K562 (cell line): ENCODE measurements at regions not wholly inside any gene's neighbourhood (a gene's known extent, or its start where the extent isn't known, plus 50 kb on each side); places are given as distances from the start of the nearest gene placed in this dataset.

Experiments used
- ATAC-seq: fragments of 200-7000 bp; cut with Tn5 transposase; 3 replicates; pipeline ENCODE4 v1.9.1; 2020; ENCODE audit warnings: moderate library complexity
- BruUV-seq: library from RNA; stranded (reverse); fragments of 400-500 nt; replicated peaks from 2 replicates; lab custom pipeline; 2021; lab: Mats Ljungman, UMichigan
- CTCF ChIA-PET: fragments of 300-600 bp; formaldehyde crosslinking; extraction: SDS; loops from one replicate; lab custom pipeline; 2021; ENCODE audit warnings: low intra/inter-chr PET ratio; lab: Yijun Ruan, JAX
- POLR2A ChIA-PET: fragments of 300-600, 350-650 bp; sonication (Branson Sonifier 250); formaldehyde crosslinking; extraction: SDS; loops from one replicate; lab custom pipeline; 2021; ENCODE audit warnings: antibody characterized with exemption, inconsistent platforms; lab: Yijun Ruan, JAX
- DNase-seq, 4 experiments: peaks; one replicate each; pipeline versions ENCODE4 v3.0.0 to v3.0.0-alpha.2; 2011 to 2018; ENCODE audit warnings: low spot score in 3 of 4, mixed read lengths in 3 of 4; ENCODE audit errors: extremely low read depth in 1 of 4
- FAIRE-seq: peaks from 2 replicates; lab custom pipeline; 2011; peaks lifted over from hg19 to GRCh38; lab: Jason Lieb, UNC
- H2AFZ ChIP-seq: 2 replicates; pipeline ENCODE4 v1.6.0; 2011; ENCODE audit warnings: low read depth, low read length, control low read depth, inconsistent platforms
- H3K27ac ChIP-seq: fragments of 200-600 bp; 3 replicates; pipeline ENCODE4 v1.8.0; 2011; ENCODE audit warnings: low read depth, mild to moderate bottlenecking, control low read depth, inconsistent platforms, low read length, moderate library complexity, mixed read lengths; ENCODE audit errors: extremely low read depth
- H3K27me3 ChIP-seq, 2 experiments: fragments of 300-600 bp in 1 of 2; 2 replicates in 1 of 2; 3 replicates in 1 of 2; pipeline versions ENCODE4 v1.6.0 to v1.8.0; 2011; ENCODE audit warnings: inconsistent platforms in 2 of 2, low read length in 2 of 2, mild to moderate bottlenecking in 1 of 2, mixed read lengths in 1 of 2, moderate library complexity in 1 of 2; ENCODE audit not compliant: control insufficient read depth in 2 of 2, insufficient read depth in 2 of 2
- H3K36me3 ChIP-seq: fragments of 300-600 bp; 3 replicates; pipeline ENCODE4 v1.8.0; 2011; ENCODE audit warnings: mild to moderate bottlenecking, low read length, inconsistent platforms; ENCODE audit not compliant: control insufficient read depth, insufficient read depth
- H3K4me1 ChIP-seq, 2 experiments: fragments of 200-600 bp in 1 of 2; replicated peaks in 1 of 2; 2 replicates in 1 of 2; 3 replicates in 1 of 2; pipeline versions ENCODE4 v1.5.1 to v1.8.0; 2011; ENCODE audit warnings: inconsistent platforms in 2 of 2, low read length in 2 of 2, mild to moderate bottlenecking in 1 of 2, mixed read lengths in 1 of 2, moderate library complexity in 1 of 2; ENCODE audit not compliant: control insufficient read depth in 2 of 2, insufficient read depth in 2 of 2
- H3K4me2 ChIP-seq: 2 replicates; pipeline ENCODE4 v1.6.1; 2011; ENCODE audit warnings: low read length, control low read depth, inconsistent platforms, mixed read lengths; ENCODE audit not compliant: insufficient read depth
- H3K4me3 ChIP-seq: fragments of 200-600 bp; sonication (generic), shearing (Covaris generic); 2 replicates; pipeline ENCODE4 v1.5.1; 2016; ENCODE audit warnings: control low read depth, inconsistent platforms
- H3K79me2 ChIP-seq: fragments of 200-600 bp; 3 replicates; pipeline ENCODE4 v1.8.0; 2011; ENCODE audit warnings: low read length, inconsistent platforms; ENCODE audit not compliant: control insufficient read depth, insufficient read depth
- H3K9ac ChIP-seq, 2 experiments: 2 replicates each; pipeline versions ENCODE4 v1.6.0 to v1.6.1; 2011; ENCODE audit warnings: low read depth in 2 of 2, low read length in 2 of 2, control low read depth in 1 of 2, inconsistent platforms in 1 of 2, mild to moderate bottlenecking in 1 of 2, mixed read lengths in 1 of 2; ENCODE audit not compliant: insufficient read depth in 1 of 2
- H3K9me1 ChIP-seq: one replicate; pipeline ENCODE4 v1.6.0; 2011; ENCODE audit warnings: inconsistent platforms, mild to moderate bottlenecking, low read length, moderate library complexity; ENCODE audit not compliant: control insufficient read depth, insufficient read depth
- H3K9me3 ChIP-seq: replicated peaks from 2 replicates; pipeline ENCODE4 v1.5.1; 2011; ENCODE audit warnings: low read depth, low read length, inconsistent platforms; ENCODE audit not compliant: control insufficient read depth, insufficient read depth
- H4K20me1 ChIP-seq: replicated peaks from 2 replicates; pipeline ENCODE4 v1.6.1; 2011; ENCODE audit warnings: low read length, inconsistent platforms, mixed read lengths; ENCODE audit not compliant: control insufficient read depth, insufficient read depth
- CHD7 ChIP-seq: fragments of 200-600 bp; sonication (generic); IDR thresholded peaks from one replicate; pipeline ENCODE4 v1.6.1; 2012; ENCODE audit warnings: mild to moderate bottlenecking, low read depth, low read length, inconsistent platforms
- ELF2 ChIP-seq: fragments of 250-450 bp; sonication (Bioruptor Pico); IDR thresholded peaks from 2 replicates; pipeline ENCODE4 v1.5.0; 2021; ENCODE audit warnings: mild to moderate bottlenecking
- GTF2E2 ChIP-seq: fragments of 200-800 bp; sonication (Bioruptor generic); IDR thresholded peaks from 2 replicates; pipeline ENCODE4 v1.6.1; 2016; ENCODE audit warnings: missing genetic modification characterization, missing compliant biosample characterization
- MNT ChIP-seq, 2 experiments: fragments of 450-650 bp; conservative IDR thresholded peaks; 2 replicates each; pipeline ENCODE4 v1.6.1; 2017; ENCODE audit warnings: mild to moderate bottlenecking in 2 of 2, moderate library complexity in 2 of 2
- TEAD2 ChIP-seq: fragments of 450-650 bp; IDR thresholded peaks from 2 replicates; pipeline ENCODE4 v1.6.1; 2016; ENCODE audit warnings: missing genetic modification characterization, control low read depth, missing compliant biosample characterization
- ZNF445 ChIP-seq: fragments of 250-450 bp; sonication (Bioruptor Pico); IDR thresholded peaks from 2 replicates; pipeline ENCODE4 v1.4.0; 2020; ENCODE audit warnings: low read depth, mild to moderate bottlenecking, moderate library complexity
- WGBS: fragments of 100-300 bp; shearing (Covaris generic); methylation state at CpG from one replicate; pipeline ENCODE4 v1.1.6; 2016; ENCODE audit warnings: low coverage, mixed read lengths; ENCODE audit not compliant: insufficient coverage; ENCODE audit errors: missing lambda C conversion rate; 5-methylcytosine and 5-hydroxymethylcytosine counted together
- in situ Hi-C: fragments of 300-500 bp; cut with MboI; formaldehyde crosslinking; loops from 4 replicates; pipeline ENCODE4 v1.15.0; 2018; ENCODE audit warnings: inconsistent platforms, mixed read lengths
- intact Hi-C: fragments of 100-400 bp; cut with micrococcal nuclease; formaldehyde crosslinking; loops from 2 replicates; pipeline ENCODE4 v1.14.2; 2022

GRCh38 chr16:74202009-74202408 is 94.6 kb upstream of the PSMD7 start:
- intact Hi-C loops (no loop called here), in situ Hi-C loops (no loop called here)
- no peak overlapping the region for H3K4me3 ChIP-seq
- no peak for FAIRE-seq
- peaks cover 2 to 15% of the 10 kb centered on the region in 2 experiments; a peak in 2 of 5 replicates for H3K27me3 ChIP-seq
- no TSS peak for BruUV-seq
- no peak overlapping the region for H3K4me2 ChIP-seq
- no peaks in the 10 kb centered on the region for H3K9me3 ChIP-seq
- H3K9ac ChIP-seq, result no peak overlapping the region
- H3K4me1 ChIP-seq, result no peaks in the 10 kb centered on the region
- no peaks in the 10 kb centered on the region for H4K20me1 ChIP-seq
- no peak overlapping the region for H2AFZ ChIP-seq
- no peaks in the 10 kb centered on the region for H3K79me2 ChIP-seq
- ChIA-PET CTCF (no interaction called here), POLR2A (no interaction called here)
- no peak for ATAC-seq
- WGBS, result 0% methylated on average over 5 of the region's 5 CpGs
- TF ChIP-seq TEAD2 (tag), result no peak
- TF ChIP-seq MNT (conservative IDR thresholded peaks at IDR 0.05), result no peak
- TF ChIP-seq GTF2E2 (tag), result no peak
- no peak for TF ChIP-seq ZNF445 (CRISPR knock-in tag)
- no peak for TF ChIP-seq CHD7
- no peak for TF ChIP-seq ELF2 (CRISPR knock-in tag)
- H3K27ac ChIP-seq, result no peak overlapping the region
- H3K36me3 ChIP-seq, result no peaks in the 10 kb centered on the region
- DNase-seq, result no peak
- H3K9me1 ChIP-seq, result no peaks in the 10 kb centered on the region
